ENCODE measurements at regions not wholly inside any gene's neighbourhood (a gene's known extent, or its start where the extent isn't known, plus 50 kb on each side); places are given as distances from the start of the nearest gene placed in this dataset.
"Not testable (repeated sequence)": the region's sequence is repeated elsewhere in the genome, so short reads cannot be mapped to it uniquely, and the experiment has no call there.

DNA sequence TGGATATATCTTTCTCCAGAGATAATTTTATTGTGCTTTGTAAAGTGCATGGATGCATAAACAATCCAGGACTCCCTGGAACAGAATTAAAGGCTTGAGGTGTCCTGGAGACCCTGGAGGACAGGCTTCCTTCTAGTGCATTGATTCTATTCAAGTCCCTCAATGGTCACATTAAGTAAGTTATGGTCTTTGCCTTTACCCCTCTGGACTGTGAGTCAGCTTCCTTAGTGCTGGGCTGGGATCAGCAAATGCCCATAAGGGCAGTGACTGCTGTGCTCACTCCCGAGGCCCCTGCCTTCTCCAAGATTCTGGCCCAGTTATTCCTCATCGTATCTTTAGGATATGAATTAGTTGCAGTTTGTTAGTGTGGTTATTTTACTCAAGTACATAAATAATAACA lies 178.7 kb upstream of the PRSS58 start:
- DNase-seq: no peak

- DNase-seq: not testable (repeated sequence)
Measured at GRCh38 chr7:142435606-142436005, 177.7 kb upstream of the PRSS58 start.

- DNase-seq: no peak
Measured at GRCh38 chr7:142434666-142435167, 176.9 kb upstream of the PRSS58 start.

GRCh38 chr7:142434133-142434532 lies 176.3 kb upstream of the PRSS58 start:
- DNase-seq: not testable (repeated sequence)

DNA sequence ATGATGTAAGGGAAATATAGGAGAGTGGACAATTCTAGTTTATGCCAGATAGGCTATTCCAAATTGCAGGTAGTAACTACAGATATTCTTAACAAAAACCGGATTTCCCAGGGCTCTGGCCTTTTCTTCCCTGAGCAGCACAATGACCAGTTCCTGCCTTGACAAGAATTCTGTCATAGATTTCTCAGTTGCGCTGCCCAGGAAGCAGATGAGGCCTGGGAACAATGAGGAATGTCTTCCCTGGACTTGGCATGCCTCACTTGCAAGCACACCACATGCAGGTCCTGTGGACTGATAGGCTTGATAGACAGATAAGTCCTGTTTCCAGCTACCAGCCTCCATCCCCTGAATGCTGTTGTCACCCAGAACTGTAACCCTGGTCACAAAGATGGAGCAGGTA lies 174.5 kb upstream of the PRSS58 start:
- no peak for DNase-seq

DNA sequence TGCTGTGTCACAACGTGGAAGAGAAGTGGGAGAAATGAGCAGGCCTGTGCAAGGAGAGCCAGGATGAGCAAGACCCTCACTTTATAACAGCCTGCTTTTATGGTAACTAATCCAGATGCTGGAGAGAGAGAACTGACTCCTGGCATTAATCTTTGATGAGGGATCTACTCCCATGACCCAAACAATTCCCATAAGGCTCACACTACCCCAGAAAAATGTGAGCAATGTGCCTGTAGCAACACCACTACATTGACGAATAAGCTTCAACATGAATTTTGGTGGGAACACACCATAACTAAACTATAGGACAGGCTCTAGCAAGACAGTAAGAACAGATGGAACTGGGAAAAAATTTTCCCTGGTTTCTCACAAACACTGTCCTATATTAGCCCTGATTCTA lies 173.6 kb upstream of the PRSS58 start:
- DNase-seq: no peak

DNA sequence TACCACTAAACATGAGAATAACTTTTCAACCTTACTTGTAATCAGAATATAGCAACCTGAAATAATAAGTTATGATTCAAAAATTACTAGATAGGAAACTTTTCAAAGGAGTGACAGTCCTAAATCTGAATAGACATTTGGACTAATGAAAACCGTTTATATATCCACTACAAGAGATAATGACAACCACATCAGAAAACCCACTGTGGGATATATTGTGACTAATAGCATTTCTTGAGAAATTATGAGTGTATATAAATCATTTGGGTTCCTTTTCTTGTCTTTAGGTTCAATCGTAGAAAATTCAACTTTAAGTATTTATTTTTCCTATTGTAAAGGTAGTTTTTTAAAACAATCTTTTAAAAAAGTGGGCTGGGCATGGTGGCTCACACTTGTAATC lies 170.2 kb upstream of the PRSS58 start:
- no peak for DNase-seq

- DNase-seq: no peak
Measured at GRCh38 chr7:142425281-142425680, 167.4 kb upstream of the PRSS58 start.

- no peak for DNase-seq
Measured at GRCh38 chr7:142422621-142423020, 164.8 kb upstream of the PRSS58 start.

- DNase-seq: no peak
Measured at GRCh38 chr7:142420554-142421362, 162.9 kb upstream of the PRSS58 start.

DNA sequence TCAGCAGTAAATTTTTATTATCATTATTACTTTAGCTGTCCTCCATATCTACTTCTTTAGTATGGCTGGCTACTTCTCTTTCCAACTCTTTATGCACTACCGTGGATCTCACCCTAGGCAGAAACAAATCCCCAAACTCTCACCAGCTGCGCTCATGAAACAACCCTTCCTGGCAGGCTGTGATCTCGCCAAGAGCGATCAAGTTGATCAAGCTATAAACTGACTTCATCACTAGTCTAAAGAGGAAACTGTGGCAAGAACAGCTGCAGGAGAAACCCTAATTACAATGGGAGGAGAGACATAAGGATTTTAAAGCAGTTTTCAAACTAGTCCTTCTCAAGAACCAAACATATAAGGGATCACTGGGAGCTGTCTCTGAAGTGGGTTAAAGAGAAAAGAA lies 160.5 kb upstream of the PRSS58 start:
- DNase-seq: no peak

DNA sequence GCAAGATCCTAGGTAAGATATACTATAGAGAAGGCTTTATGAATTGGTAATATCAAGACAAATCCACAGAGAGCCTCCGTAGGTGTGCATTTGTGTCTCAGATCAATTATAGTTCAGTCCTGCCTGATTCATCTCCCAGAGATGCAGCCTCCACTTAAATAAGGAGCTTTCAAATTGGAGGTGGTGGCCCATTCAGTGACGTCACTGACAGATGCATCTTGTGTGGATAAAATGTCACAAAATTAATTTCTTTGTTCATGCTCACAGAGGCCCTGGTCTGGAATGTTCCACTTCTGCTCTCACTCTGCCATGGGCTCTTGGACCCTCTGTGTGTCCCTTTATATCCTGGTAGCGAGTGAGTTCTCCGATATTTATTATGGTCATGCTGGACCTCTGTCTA lies 157.1 kb upstream of the PRSS58 start:
- DNase-seq: no peak

- DNase-seq: no peak
Measured at GRCh38 chr7:142414135-142414534, 156.3 kb upstream of the PRSS58 start.

- no peak for DNase-seq
Measured at GRCh38 chr7:142413280-142414000, 155.6 kb upstream of the PRSS58 start.

DNA sequence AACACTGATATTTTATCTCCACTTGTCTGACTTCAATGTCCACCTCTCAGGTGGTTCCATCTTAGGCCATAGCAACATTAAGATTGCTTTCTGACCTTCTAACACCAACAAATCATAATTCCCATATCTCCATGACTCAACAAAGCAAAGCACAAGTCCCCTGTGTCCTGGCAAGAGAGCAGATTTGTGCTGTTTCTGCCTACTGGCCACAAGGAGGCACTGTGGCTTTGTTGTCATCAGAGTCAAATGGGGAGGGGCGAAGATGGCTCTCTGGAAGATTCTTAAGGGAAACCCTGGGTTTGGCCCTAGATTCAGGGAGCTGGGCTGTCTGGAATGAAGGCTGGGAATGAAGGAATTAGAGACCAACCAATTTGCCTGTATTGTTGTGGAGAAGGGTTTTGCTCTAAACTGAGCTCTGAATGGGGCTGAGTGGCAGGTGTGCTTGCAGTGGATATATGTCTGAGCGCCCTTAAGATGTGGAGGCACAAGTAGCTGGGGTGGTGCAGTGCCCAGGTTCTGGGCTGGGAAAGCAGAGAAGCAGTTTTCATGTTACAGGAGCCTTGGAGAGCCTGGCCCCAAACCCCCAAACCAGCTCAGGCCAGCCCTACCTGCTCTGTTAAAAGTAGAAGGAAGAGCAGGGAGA lies 154.8 kb upstream of the PRSS58 start:
- no peak for DNase-seq

GRCh38 chr7:142409471-142409870 lies 151.6 kb upstream of the PRSS58 start:
- DNase-seq: no peak

DNA sequence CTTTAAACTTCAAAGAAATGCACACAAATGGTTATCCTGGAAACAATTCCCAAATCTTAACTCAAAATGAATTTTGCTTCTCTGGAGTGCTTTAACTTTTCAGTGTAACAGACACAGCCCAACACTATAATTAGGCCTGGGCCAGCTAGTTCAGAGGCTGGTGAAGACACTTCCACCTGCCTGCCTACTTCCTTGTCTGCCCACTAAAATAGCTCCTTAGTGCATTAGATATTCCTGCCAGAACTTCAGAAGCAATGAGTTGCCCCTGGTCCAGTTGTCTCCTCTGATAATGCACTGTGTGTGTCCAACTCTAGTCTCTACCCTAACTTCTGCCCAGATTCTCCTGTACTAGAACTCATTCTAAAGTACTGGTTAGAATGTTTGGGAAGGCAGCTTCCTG lies 150.9 kb upstream of the PRSS58 start:
- DNase-seq: no peak

- DNase-seq: no peak
Measured at GRCh38 chr7:142407939-142408570, 150.2 kb upstream of the PRSS58 start.

- DNase-seq: no peak
Measured at GRCh38 chr7:142405122-142405765, 147.4 kb upstream of the PRSS58 start.

DNA sequence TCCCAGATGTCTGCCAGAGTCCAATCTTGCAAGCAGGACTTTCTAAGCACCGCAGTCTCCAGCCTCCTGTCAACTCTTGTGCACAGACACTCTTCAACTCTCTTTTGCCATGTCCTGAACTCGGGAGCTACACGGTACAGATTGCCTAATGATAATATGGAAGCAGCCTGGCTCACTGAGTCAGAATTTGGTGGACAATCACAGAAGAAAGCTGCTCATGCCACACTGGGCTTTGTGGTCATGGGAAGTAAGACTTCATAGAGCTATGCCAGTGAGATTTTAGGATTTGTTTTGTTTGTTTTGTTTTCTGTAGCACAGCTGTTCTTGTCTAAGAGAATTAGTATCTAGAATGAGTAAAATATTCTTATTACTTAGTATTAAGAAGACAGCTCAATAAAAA lies 144.1 kb upstream of the PRSS58 start:
- no peak for DNase-seq

GRCh38 chr7:142400042-142400533 lies 142.2 kb upstream of the PRSS58 start:
- DNase-seq: no peak

DNA sequence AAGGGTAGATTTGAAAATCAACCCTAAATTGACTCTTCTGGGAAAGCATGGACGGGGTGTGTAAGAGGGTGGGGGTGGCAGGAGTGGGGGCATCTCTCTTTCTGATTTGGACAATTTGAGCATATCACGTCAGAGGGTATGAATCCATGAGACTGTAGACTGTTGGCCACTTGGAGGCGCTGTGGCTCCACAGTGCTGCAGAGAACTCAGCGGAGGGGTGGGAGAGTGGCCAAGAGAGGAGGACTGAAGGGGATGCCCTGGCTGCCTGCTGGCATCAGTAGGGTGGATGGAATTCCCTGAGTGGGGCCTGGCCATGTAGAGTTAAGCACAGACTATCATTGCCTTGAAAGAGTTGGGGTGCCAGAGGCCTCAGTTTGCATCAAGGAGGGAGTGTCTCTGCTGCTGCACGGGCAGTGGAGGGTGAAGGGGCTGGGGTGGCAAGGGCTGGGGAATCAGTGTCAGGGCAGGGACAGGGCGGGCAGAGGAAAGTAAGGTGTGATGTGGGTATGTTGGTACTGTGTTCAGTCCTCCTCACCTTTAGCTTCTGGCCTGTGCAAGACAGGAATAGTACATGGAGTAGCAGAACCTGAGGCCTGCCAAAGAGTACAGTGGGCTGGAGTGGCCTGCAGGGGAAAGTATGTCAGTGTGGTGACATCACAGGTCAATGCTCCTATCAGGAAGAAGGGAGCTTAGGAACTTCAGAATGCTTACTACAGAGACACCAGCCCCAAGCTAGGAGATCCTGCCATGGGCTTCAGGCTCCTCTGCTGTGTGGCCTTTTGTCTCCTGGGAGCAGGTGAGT lies 133.5 kb upstream of the PRSS58 start:
- no peak for DNase-seq
